Ascending aorta (tissue), 2 donors: ENCODE measurements at regions not wholly inside any gene's neighbourhood (a gene's known extent, or its start where the extent isn't known, plus 50 kb on each side); places are given as distances from the start of the nearest gene placed in this dataset.

ENCODE experiments used
- DNase-seq, 2 donors: peaks; one replicate each; pipeline ENCODE4 v3.0.0-alpha.2; 2019; ENCODE audit warnings: low spot score in 2 of 2
- H3K27ac ChIP-seq, 2 donors: fragments of 200-600 bp; sonication (generic); one replicate each; pipeline ENCODE4 v1.5.1; 2016 to 2017; ENCODE audit warnings: mild to moderate bottlenecking in 1 of 2
- H3K27me3 ChIP-seq: fragments of 200-600 bp; sonication (generic); one replicate; pipeline ENCODE4 v1.5.1; 2017
- H3K36me3 ChIP-seq, 2 donors: fragments of 200-600 bp; sonication (generic); one replicate each; pipeline ENCODE4 v1.5.1; 2016
- H3K4me1 ChIP-seq, 2 donors: fragments of 200-600 bp; sonication (generic); one replicate each; pipeline ENCODE4 v1.5.1; 2016 to 2017; ENCODE audit warnings: mild to moderate bottlenecking in 1 of 2
- H3K4me3 ChIP-seq, 2 donors: fragments of 200-600 bp; sonication (generic); one replicate each; pipeline ENCODE4 v1.5.1; 2016 to 2017; ENCODE audit warnings: mild to moderate bottlenecking in 1 of 2
- H3K9me3 ChIP-seq, 2 donors: fragments of 200-600 bp; sonication (generic); one replicate each; pipeline ENCODE4 v1.5.1; 2016
- CTCF ChIP-seq, 3 experiments: fragments of 200-600 bp in 2 of 3; fragments of 450-650 bp in 1 of 3; sonication (generic) in 2 of 3; IDR thresholded peaks; one replicate each; pipeline ENCODE4 v1.5.1; 2016 to 2019; ENCODE audit warnings: antibody characterized with exemption in 3 of 3, mild to moderate bottlenecking in 1 of 3, moderate library complexity in 1 of 3
- intact Hi-C: fragments of 100-400 bp; cut with DNase I; formaldehyde crosslinking; loops from one replicate; pipeline ENCODE4 v1.15.1; 2023

- no peak for DNase-seq
- Histone ChIP-seq H3K4me1 (no peaks in the 10 kb centered on the region), H3K9me3 (no peaks in the 10 kb centered on the region), H3K36me3 (no peaks in the 10 kb centered on the region), H3K27ac (no peak overlapping the region), H3K4me3 (no peak overlapping the region), H3K27me3 (no peaks in the 10 kb centered on the region)
- intact Hi-C loops, result loop anchor here (10.0 kb wide), 1 partner anchor 1548 kb away; the partner anchor contains the start of gene CITED2
- no peak for TF ChIP-seq CTCF (IDR thresholded peaks at IDR 0.05)
Observed at GRCh38 chr6:140923048-140923447, 1209.7 kb upstream of the GJE1 start.

GRCh38 chr6:140921366-140922226, 1211.1 kb upstream of the GJE1 start:
- no peaks in the 10 kb centered on the region for H3K36me3 ChIP-seq
- no peak overlapping the region for H3K4me3 ChIP-seq
- peak in 2 of 3 experiments; percentile 55 to 58 for TF ChIP-seq CTCF (IDR thresholded peaks at IDR 0.05)
- no peak for DNase-seq
- H3K27me3 ChIP-seq, result no peaks in the 10 kb centered on the region
- no peak overlapping the region for H3K27ac ChIP-seq
- intact Hi-C loops, result loop anchor here (10.0 kb wide), 1 partner anchor 1547 kb away; the partner anchor contains the start of gene CITED2
- no peaks in the 10 kb centered on the region for H3K9me3 ChIP-seq
- no peaks in the 10 kb centered on the region for H3K4me1 ChIP-seq

- no peak for TF ChIP-seq CTCF (IDR thresholded peaks at IDR 0.05)
- intact Hi-C loops, result no loop called here
- no peaks in the 10 kb centered on the region for H3K27me3 ChIP-seq
- no peaks in the 10 kb centered on the region for H3K9me3 ChIP-seq
- no peaks in the 10 kb centered on the region for H3K4me1 ChIP-seq
- H3K36me3 ChIP-seq, result no peaks in the 10 kb centered on the region
- H3K4me3 ChIP-seq, result no peak overlapping the region
- no peak for DNase-seq
- no peak overlapping the region for H3K27ac ChIP-seq
Observed at GRCh38 chr6:140917911-140918310, 1214.8 kb upstream of the GJE1 start.

- no peaks in the 10 kb centered on the region for H3K36me3 ChIP-seq
- no peaks in the 10 kb centered on the region for H3K27me3 ChIP-seq
- DNase-seq, result no peak
- H3K4me3 ChIP-seq, result no peak overlapping the region
- intact Hi-C loops, result no loop called here
- H3K9me3 ChIP-seq, result no peaks in the 10 kb centered on the region
- TF ChIP-seq CTCF (IDR thresholded peaks at IDR 0.05), result no peak
- no peaks in the 10 kb centered on the region for H3K4me1 ChIP-seq
- H3K27ac ChIP-seq, result no peak overlapping the region
Observed at GRCh38 chr6:140915551-140915950, 1217.2 kb upstream of the GJE1 start.

- H3K4me3 ChIP-seq, result no peak overlapping the region
- intact Hi-C loops, result no loop called here
- no peaks in the 10 kb centered on the region for H3K36me3 ChIP-seq
- DNase-seq, result no peak
- H3K4me1 ChIP-seq, result no peaks in the 10 kb centered on the region
- H3K27me3 ChIP-seq, result no peaks in the 10 kb centered on the region
- no peak for TF ChIP-seq CTCF (IDR thresholded peaks at IDR 0.05)
- no peak overlapping the region for H3K27ac ChIP-seq
- no peaks in the 10 kb centered on the region for H3K9me3 ChIP-seq
Observed at GRCh38 chr6:140915103-140915502, 1217.6 kb upstream of the GJE1 start.
